HFFc6 (cell line): ENCODE measurements at regions not wholly inside any gene's neighbourhood (a gene's known extent, or its start where the extent isn't known, plus 50 kb on each side); places are given as distances from the start of the nearest gene placed in this dataset.

Experiments used
- DNase-seq: peaks from one replicate; pipeline ENCODE4 v3.0.0-alpha.2; 2018
- H3K27ac Mint-ChIP-seq: 2 replicates; pipeline ENCODE4 v1.8.0; 2020; ENCODE audit warnings: mild to moderate bottlenecking, mixed read lengths
- H3K27me3 Mint-ChIP-seq: 2 replicates; pipeline ENCODE4 v1.8.0; 2021; ENCODE audit warnings: mild to moderate bottlenecking, moderate library complexity, mixed read lengths; ENCODE audit not compliant: insufficient read depth
- H3K36me3 Mint-ChIP-seq: 2 replicates; pipeline ENCODE4 v1.8.0; 2021; ENCODE audit warnings: low read depth, mixed read lengths
- H3K4me1 Mint-ChIP-seq: 2 replicates; pipeline ENCODE4 v1.8.0; 2020; ENCODE audit warnings: low read depth, mixed read lengths
- H3K4me3 Mint-ChIP-seq: 2 replicates; pipeline ENCODE4 v1.8.0; 2020; ENCODE audit warnings: mild to moderate bottlenecking, moderate library complexity, mixed read lengths
- H3K9me3 Mint-ChIP-seq: 2 replicates; pipeline ENCODE4 v1.8.0; 2020; ENCODE audit warnings: mild to moderate bottlenecking, mixed read lengths
- CTCF ChIP-seq: fragments of 200-600 bp; sonication (generic); IDR thresholded peaks from 2 replicates; pipeline ENCODE4 v1.5.0; 2021; ENCODE audit warnings: antibody characterized with exemption, mild to moderate bottlenecking

GRCh38 chr2:207394812-207395534 lies 134.8 kb upstream of the CREB1 start:
- Mint-ChIP-seq H3K27me3 (no peaks in the 10 kb centered on the region; the same call in 1 of the 2 replicates), H3K27ac (peak overlapping the region; percentile 99), H3K36me3 (peaks cover 16% of the 10 kb centered on the region), H3K9me3 (peaks cover 10% of the 10 kb centered on the region), H3K4me3 (peak overlapping the region; percentile 53), H3K4me1 (peaks cover 59% of the 10 kb centered on the region)
- no peak for TF ChIP-seq CTCF
- DNase-seq = peak; percentile 98

- no peak for TF ChIP-seq CTCF
- Mint-ChIP-seq H3K4me1 (peaks cover 59% of the 10 kb centered on the region), H3K36me3 (peaks cover 16% of the 10 kb centered on the region), H3K27me3 (no peaks in the 10 kb centered on the region; the same call in 1 of the 2 replicates), H3K9me3 (peaks cover 10% of the 10 kb centered on the region), H3K27ac (peak overlapping the region; percentile 99), H3K4me3 (peak overlapping the region; percentile 53; the same call in 1 of the 2 replicates)
- peak; percentile 3 for DNase-seq
These were observed 134.1 kb upstream of the CREB1 start for GRCh38 chr2:207395535-207396251.

- no peak overlapping the region for H3K4me3 Mint-ChIP-seq
- no peak overlapping the region for H3K27ac Mint-ChIP-seq
- H3K4me1 Mint-ChIP-seq = peaks cover 46% of the 10 kb centered on the region
- peaks cover 10% of the 10 kb centered on the region for H3K9me3 Mint-ChIP-seq
- H3K36me3 Mint-ChIP-seq = peaks cover 10% of the 10 kb centered on the region
- no peak for TF ChIP-seq CTCF
- peak; percentile 12 for DNase-seq
- no peaks in the 10 kb centered on the region; the same call in 1 of the 2 replicates for H3K27me3 Mint-ChIP-seq
These were observed 131.7 kb upstream of the CREB1 start for GRCh38 chr2:207397917-207398655.

- Mint-ChIP-seq H3K4me3 (no peak overlapping the region), H3K4me1 (peaks cover 35% of the 10 kb centered on the region), H3K9me3 (peaks cover 10% of the 10 kb centered on the region), H3K36me3 (peaks cover 12% of the 10 kb centered on the region), H3K27ac (no peak overlapping the region), H3K27me3 (no peaks in the 10 kb centered on the region; the same call in 1 of the 2 replicates)
- no peak for DNase-seq
- no peak for TF ChIP-seq CTCF
These were observed 130.5 kb upstream of the CREB1 start for GRCh38 chr2:207399301-207399700.

- no peak for TF ChIP-seq CTCF
- no peak for DNase-seq
- H3K27me3 Mint-ChIP-seq = no peaks in the 10 kb centered on the region; the same call in 1 of the 2 replicates
- H3K9me3 Mint-ChIP-seq = no peaks in the 10 kb centered on the region
- peaks cover 18% of the 10 kb centered on the region for H3K4me1 Mint-ChIP-seq
- H3K36me3 Mint-ChIP-seq = 0 out of 2 replicates have a peak, but pooled peaks cover 9% of the 10 kb centered on the region
- no peak overlapping the region for H3K4me3 Mint-ChIP-seq
- H3K27ac Mint-ChIP-seq = no peak overlapping the region
These were observed 128.4 kb upstream of the CREB1 start for GRCh38 chr2:207401338-207401737.
